ENCODE measurements at regions not wholly inside any gene's neighbourhood (a gene's known extent, or its start where the extent isn't known, plus 50 kb on each side); places are given as distances from the start of the nearest gene placed in this dataset.
"Not testable (repeated sequence)": the region's sequence is repeated elsewhere in the genome, so short reads cannot be mapped to it uniquely, and the experiment has no call there.

DNA sequence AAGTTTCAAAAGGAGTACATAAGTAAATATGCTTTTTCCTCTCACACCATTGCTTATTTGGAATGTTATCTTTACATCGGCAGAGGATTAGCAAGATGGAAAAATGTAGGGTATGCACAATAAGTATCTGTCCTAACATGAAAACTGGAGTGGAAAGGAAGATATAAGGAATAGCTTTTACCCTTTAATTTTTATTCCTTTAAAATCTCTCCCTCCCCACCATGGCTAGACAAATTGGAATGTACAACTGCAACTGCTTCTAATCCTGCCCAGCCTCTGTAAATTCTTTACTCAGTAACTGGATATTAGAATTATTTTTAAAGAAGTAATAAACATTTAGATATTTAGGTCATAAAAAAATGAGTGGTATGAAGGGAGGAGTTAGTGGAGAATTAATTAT is 171.5 kb downstream of the PCDH18 start:
- peaks cover 3% of the 10 kb centered on the region for H3K4me1 ChIP-seq
- H3K9me3 ChIP-seq (replicated peaks), result peaks cover 10% of the 10 kb centered on the region
- H3K27ac ChIP-seq (replicated peaks), result no peak overlapping the region
- intact Hi-C loops (cut with micrococcal nuclease), result no loop called here
- no peaks in the 10 kb centered on the region for H3K27me3 ChIP-seq (ENCODE audit: low read depth)
- no peak overlapping the region for H3K4me3 ChIP-seq
- DNase-seq, result no peak
- H3K36me3 ChIP-seq, result no peaks in the 10 kb centered on the region
- TF ChIP-seq, protein P1, sequence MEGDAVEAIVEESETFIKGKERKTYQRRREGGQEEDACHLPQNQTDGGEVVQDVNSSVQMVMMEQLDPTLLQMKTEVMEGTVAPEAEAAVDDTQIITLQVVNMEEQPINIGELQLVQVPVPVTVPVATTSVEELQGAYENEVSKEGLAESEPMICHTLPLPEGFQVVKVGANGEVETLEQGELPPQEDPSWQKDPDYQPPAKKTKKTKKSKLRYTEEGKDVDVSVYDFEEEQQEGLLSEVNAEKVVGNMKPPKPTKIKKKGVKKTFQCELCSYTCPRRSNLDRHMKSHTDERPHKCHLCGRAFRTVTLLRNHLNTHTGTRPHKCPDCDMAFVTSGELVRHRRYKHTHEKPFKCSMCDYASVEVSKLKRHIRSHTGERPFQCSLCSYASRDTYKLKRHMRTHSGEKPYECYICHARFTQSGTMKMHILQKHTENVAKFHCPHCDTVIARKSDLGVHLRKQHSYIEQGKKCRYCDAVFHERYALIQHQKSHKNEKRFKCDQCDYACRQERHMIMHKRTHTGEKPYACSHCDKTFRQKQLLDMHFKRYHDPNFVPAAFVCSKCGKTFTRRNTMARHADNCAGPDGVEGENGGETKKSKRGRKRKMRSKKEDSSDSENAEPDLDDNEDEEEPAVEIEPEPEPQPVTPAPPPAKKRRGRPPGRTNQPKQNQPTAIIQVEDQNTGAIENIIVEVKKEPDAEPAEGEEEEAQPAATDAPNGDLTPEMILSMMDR (IDR thresholded peaks at IDR 0.05; ENCODE audit: borderline replicate concordance), result no peak

DNA sequence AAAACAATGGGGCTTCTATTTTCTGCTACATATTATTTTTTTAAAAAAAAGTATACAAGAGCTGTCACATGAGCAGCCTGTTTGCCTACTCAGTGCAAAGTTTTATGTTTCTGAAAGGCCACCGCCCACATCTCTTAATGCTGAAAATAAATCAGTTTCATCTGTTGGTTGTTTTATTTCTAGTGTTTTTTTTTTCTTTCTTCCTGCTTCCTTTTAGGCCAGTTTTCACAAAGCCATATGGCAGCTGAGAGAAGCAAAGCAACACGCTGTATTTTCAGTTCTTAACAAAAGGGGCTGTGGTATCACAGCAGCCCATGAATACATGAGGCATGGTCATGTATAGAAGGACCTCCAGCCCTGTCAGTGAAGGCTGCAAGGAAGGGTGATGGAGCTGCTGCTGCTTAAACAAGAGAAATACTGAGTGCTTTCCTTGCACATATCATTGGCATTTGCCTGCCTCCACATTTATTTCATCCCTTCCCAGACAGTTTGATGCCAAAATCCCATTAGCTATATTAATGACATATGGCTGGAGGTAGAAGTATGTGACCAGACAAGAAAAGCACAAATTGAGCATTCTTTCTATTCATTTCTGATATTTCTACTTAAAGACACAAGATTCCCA is 172.5 kb downstream of the PCDH18 start:
- TF ChIP-seq, protein P1 (IDR thresholded peaks at IDR 0.05; ENCODE audit: borderline replicate concordance), result no peak
- no peak for DNase-seq
- no peak overlapping the region for H3K27ac ChIP-seq (replicated peaks)

DNA sequence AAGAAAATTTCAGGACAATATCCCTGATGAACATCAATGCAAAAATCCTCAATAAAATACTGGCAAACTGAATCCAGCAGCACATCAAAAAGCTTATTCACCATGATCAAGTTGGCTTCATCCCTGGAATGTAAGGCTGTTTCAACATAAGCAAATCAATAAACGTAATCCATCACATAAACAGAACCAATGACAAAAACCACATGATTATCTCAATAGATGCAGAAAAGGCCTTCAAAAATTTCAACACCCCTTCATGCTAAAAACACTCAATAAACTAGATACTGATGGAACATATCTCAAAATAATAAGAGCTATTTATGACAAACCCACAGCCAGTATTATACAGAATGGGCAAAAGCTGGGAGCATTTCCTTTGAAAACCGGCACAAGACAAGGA is 177.7 kb downstream of the PCDH18 start:
- not testable (repeated sequence) for H3K27ac ChIP-seq (replicated peaks); DNase-seq; H3K27me3 ChIP-seq (ENCODE audit: low read depth)

More for the DNA sequence above, 172.5 kb downstream of the PCDH18 start:
- Histone ChIP-seq H3K27me3 (ENCODE audit: low read depth) (no peaks in the 10 kb centered on the region), H3K9me3 (replicated peaks) (peaks cover 16% of the 10 kb centered on the region), H3K4me1 (peaks cover 3% of the 10 kb centered on the region), H3K36me3 (no peaks in the 10 kb centered on the region), H3K4me3 (no peak overlapping the region)
- intact Hi-C loops (cut with micrococcal nuclease), result no loop called here

GRCh38 chr4:137347371-137347770 is 184.9 kb downstream of the PCDH18 start:
- no peaks in the 10 kb centered on the region for H3K36me3 ChIP-seq
- TF ChIP-seq, protein P1 (IDR thresholded peaks at IDR 0.05; ENCODE audit: borderline replicate concordance), result no peak
- no peaks in the 10 kb centered on the region for H3K27me3 ChIP-seq (ENCODE audit: low read depth)
- peaks cover 11% of the 10 kb centered on the region for H3K9me3 ChIP-seq (replicated peaks)
- intact Hi-C loops (cut with micrococcal nuclease), result no loop called here
- no peaks in the 10 kb centered on the region for H3K4me1 ChIP-seq
- H3K4me3 ChIP-seq, result no peak overlapping the region
- H3K27ac ChIP-seq (replicated peaks), result no peak overlapping the region
- DNase-seq, result no peak

More for the DNA sequence above, 177.7 kb downstream of the PCDH18 start:
- H3K9me3 ChIP-seq (replicated peaks), result peaks cover 45% of the 10 kb centered on the region
- intact Hi-C loops (cut with micrococcal nuclease); H3K36me3 ChIP-seq; H3K4me3 ChIP-seq; H3K4me1 ChIP-seq: not testable (repeated sequence)

DNA sequence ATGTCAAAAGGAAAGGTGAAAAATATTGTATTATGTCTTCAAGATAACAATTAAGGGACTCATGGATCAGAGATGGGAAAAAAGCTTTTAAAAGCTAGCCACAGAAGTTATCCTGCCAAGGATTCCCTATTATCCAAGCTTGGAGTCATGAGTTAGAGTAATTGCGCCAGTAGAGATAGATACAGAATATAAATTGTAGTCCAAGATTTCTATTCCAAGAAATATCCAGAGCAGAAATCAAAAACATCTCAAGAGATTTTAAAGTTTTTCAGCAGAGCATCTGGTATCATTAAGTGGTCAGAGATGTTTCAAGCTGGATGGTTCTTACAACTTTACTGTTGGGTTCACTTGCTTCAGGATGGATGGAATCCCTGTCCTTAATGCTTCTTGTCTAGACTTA is 186.7 kb downstream of the PCDH18 start:
- H3K4me1 ChIP-seq, result no peaks in the 10 kb centered on the region
- H3K27ac ChIP-seq (replicated peaks), result peak overlapping the region; percentile 11
- TF ChIP-seq, protein P1 (IDR thresholded peaks at IDR 0.05; ENCODE audit: borderline replicate concordance), result no peak

DNA sequence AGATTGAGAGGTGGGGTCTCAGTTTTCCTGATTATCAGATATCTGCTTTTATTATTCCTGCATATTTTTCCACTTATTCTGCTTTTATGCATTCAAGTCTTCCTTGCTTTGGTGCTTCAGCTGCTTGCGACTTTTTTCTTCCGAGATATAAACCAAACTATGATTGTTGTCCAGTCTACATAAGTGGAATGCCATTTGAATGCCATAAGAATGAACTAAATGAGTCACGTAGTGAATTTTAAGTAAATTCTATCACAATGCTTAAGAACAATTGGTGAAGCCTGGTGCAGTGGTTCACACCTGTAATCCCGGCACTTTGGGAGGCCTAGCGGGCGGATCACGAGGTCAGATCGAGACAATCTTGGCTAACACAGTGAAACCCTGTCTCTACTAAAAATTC is 189.1 kb downstream of the PCDH18 start:
- DNase-seq, result no peak
- TF ChIP-seq, protein P1 (IDR thresholded peaks at IDR 0.05; ENCODE audit: borderline replicate concordance), result no peak
- no peaks in the 10 kb centered on the region for H3K9me3 ChIP-seq (replicated peaks)
- H3K4me3 ChIP-seq, result no peak overlapping the region
- H3K27me3 ChIP-seq (ENCODE audit: low read depth), result no peaks in the 10 kb centered on the region
- intact Hi-C loops (cut with micrococcal nuclease), result no loop called here
- H3K36me3 ChIP-seq, result no peaks in the 10 kb centered on the region
- no peaks in the 10 kb centered on the region for H3K4me1 ChIP-seq
- no peak overlapping the region for H3K27ac ChIP-seq (replicated peaks)

More for the DNA sequence above, 186.7 kb downstream of the PCDH18 start:
- Histone ChIP-seq H3K9me3 (replicated peaks) (no peaks in the 10 kb centered on the region), H3K27me3 (ENCODE audit: low read depth) (no peaks in the 10 kb centered on the region), H3K36me3 (no peaks in the 10 kb centered on the region), H3K4me3 (no peak overlapping the region)
- intact Hi-C loops (cut with micrococcal nuclease), result no loop called here
- DNase-seq, result no peak
